ENCODE measurements at regions not wholly inside any gene's neighbourhood (a gene's known extent, or its start where the extent isn't known, plus 50 kb on each side); places are given as distances from the start of the nearest gene placed in this dataset.
"Not testable (repeated sequence)": the region's sequence is repeated elsewhere in the genome, so short reads cannot be mapped to it uniquely, and the experiment has no call there.

GRCh38 chr2:142562900-142563299 is 314.6 kb upstream of the KYNU start:
- DNase-seq: no peak

- DNase-seq: no peak
Measured at GRCh38 chr2:142561656-142562055, 315.8 kb upstream of the KYNU start.

GRCh38 chr2:142557391-142557790 is 320.1 kb upstream of the KYNU start:
- DNase-seq: no peak

- not testable (repeated sequence) for DNase-seq
Measured at GRCh38 chr2:142545999-142546398, 331.5 kb upstream of the KYNU start.

- no peak for DNase-seq
Measured at GRCh38 chr2:142545036-142545435, 332.4 kb upstream of the KYNU start.

GRCh38 chr2:142544173-142544572 is 333.3 kb upstream of the KYNU start:
- DNase-seq: no peak

GRCh38 chr2:142542431-142542910 is 335.0 kb upstream of the KYNU start:
- DNase-seq: no peak

- no peak for DNase-seq
Measured at GRCh38 chr2:142536966-142537365, 340.5 kb upstream of the KYNU start.

GRCh38 chr2:142536492-142536891 is 341.0 kb upstream of the KYNU start:
- no peak for DNase-seq

GRCh38 chr2:142535311-142535710 is 342.2 kb upstream of the KYNU start:
- no peak for DNase-seq

GRCh38 chr2:142533177-142533576 is 344.3 kb upstream of the KYNU start:
- no peak for DNase-seq

- DNase-seq: no peak
Measured at GRCh38 chr2:142531377-142531776, 346.1 kb upstream of the KYNU start.

GRCh38 chr2:142525720-142526119 is 351.7 kb upstream of the KYNU start:
- DNase-seq: no peak

- no peak for DNase-seq
Measured at GRCh38 chr2:142521492-142521891, 356.0 kb upstream of the KYNU start.

GRCh38 chr2:142515493-142515892 is 362.0 kb upstream of the KYNU start:
- no peak for DNase-seq

GRCh38 chr2:142509401-142509800 is 368.1 kb upstream of the KYNU start:
- no peak for DNase-seq

GRCh38 chr2:142504754-142505153 is 372.7 kb upstream of the KYNU start:
- DNase-seq: no peak

- no peak for DNase-seq
Measured at GRCh38 chr2:142502402-142502801, 371.6 kb upstream of the LRP1B start.

GRCh38 chr2:142495141-142495540 is 364.3 kb upstream of the LRP1B start:
- DNase-seq: no peak

GRCh38 chr2:142489631-142490030 is 358.8 kb upstream of the LRP1B start:
- not testable (repeated sequence) for DNase-seq

- DNase-seq: no peak
Measured at GRCh38 chr2:142484111-142484510, 353.3 kb upstream of the LRP1B start.

- no peak for DNase-seq
Measured at GRCh38 chr2:142483653-142484052, 352.8 kb upstream of the LRP1B start.

GRCh38 chr2:142478206-142478605 is 347.4 kb upstream of the LRP1B start:
- no peak for DNase-seq

- DNase-seq: no peak
Measured at GRCh38 chr2:142472382-142472781, 341.6 kb upstream of the LRP1B start.

- DNase-seq: no peak
Measured at GRCh38 chr2:142467321-142467720, 336.5 kb upstream of the LRP1B start.

- DNase-seq: no peak
Measured at GRCh38 chr2:142463047-142463446, 332.2 kb upstream of the LRP1B start.
